ENCODE measurements at regions not wholly inside any gene's neighbourhood (a gene's known extent, or its start where the extent isn't known, plus 50 kb on each side); places are given as distances from the start of the nearest gene placed in this dataset.

DNA sequence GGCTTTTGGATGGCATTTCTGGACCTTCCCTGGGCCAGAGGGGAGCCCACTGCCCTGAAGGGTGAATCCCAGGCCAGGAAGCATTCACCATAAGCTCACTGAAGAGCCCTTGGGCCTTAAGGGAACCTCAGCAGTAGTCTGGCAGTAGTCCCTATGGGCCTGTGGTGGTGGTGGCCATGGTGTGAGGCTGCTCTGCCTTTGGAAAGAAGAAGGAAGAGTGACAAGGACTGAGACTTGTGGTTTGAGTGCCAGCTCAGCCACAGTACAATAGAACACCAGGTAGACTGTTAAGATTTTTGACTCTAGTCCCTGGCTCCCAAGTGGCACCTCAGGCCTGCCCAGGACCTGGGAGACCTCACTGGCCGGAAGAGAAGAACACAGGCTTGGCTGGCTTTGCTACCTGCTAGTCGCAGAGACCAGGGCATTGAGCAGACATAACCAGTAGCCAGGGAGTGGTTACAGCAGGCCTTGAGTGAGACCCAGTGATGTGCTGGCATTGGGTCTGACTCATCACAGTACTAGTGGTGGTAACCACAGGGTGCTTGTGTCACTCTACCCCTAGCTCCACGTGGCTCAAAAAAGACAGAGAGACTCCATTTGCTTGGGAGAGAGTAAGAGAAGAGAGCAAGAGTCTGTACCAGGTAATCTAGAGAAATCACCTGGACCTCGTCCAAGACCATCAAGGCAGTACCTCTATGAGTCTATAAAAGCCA, 259.8 kb upstream of the BLID start:
- no peak for DNase-seq (ENCODE audit: low read depth)
- no peak overlapping the region for H3K4me3 ChIP-seq (ENCODE audit: low read depth, low read length)
- TF ChIP-seq, protein P1, sequence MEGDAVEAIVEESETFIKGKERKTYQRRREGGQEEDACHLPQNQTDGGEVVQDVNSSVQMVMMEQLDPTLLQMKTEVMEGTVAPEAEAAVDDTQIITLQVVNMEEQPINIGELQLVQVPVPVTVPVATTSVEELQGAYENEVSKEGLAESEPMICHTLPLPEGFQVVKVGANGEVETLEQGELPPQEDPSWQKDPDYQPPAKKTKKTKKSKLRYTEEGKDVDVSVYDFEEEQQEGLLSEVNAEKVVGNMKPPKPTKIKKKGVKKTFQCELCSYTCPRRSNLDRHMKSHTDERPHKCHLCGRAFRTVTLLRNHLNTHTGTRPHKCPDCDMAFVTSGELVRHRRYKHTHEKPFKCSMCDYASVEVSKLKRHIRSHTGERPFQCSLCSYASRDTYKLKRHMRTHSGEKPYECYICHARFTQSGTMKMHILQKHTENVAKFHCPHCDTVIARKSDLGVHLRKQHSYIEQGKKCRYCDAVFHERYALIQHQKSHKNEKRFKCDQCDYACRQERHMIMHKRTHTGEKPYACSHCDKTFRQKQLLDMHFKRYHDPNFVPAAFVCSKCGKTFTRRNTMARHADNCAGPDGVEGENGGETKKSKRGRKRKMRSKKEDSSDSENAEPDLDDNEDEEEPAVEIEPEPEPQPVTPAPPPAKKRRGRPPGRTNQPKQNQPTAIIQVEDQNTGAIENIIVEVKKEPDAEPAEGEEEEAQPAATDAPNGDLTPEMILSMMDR (IDR thresholded peaks at IDR 0.05; ENCODE audit: control insufficient read depth, extremely low read depth, insufficient read depth), result no peak

DNA sequence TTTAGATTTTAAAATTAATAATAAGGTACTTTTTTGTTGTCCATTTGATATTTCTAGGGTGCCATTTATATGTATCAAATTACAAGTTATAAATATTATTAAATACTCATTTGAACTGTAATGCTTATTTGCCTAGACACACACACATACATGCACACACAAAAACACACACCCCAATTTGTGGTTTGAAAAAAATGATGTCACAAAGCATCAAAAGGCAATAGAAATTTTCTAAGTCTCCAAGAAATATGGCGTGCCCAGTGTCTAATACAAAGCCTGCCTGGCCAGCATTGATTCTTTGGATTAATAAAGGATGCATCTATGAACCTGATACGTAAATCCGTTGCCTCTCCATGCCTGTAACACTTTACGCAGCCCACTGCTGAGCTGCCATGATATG, 252.8 kb upstream of the BLID start:
- DNase-seq (ENCODE audit: low read depth), result no peak
- H3K4me3 ChIP-seq (ENCODE audit: low read depth, low read length), result no peak overlapping the region
- TF ChIP-seq, protein P1 (IDR thresholded peaks at IDR 0.05; ENCODE audit: control insufficient read depth, extremely low read depth, insufficient read depth), result no peak

DNA sequence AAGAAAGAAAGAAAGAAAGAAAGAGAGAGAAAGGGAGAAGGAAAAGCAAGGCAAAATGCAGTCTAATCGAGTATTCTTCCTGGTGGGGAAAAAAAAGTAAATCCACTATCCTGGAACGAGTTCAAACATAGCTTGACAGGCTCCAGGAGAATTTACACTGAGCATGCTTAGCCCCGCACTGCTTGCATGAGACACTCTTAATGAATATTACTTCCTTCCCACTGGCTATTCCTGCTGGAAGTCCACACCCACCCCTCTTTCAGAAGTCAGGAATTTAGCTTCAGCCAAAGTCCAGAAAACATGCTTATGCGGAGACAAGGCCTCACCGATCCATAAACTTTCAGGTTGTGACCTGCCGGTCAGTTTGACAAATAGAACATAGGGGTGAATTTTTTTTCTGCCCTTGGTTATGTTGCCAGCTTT, 251.8 kb upstream of the BLID start:
- TF ChIP-seq, protein P1 (IDR thresholded peaks at IDR 0.05; ENCODE audit: control insufficient read depth, extremely low read depth, insufficient read depth), result no peak
- no peak for DNase-seq (ENCODE audit: low read depth)

DNA sequence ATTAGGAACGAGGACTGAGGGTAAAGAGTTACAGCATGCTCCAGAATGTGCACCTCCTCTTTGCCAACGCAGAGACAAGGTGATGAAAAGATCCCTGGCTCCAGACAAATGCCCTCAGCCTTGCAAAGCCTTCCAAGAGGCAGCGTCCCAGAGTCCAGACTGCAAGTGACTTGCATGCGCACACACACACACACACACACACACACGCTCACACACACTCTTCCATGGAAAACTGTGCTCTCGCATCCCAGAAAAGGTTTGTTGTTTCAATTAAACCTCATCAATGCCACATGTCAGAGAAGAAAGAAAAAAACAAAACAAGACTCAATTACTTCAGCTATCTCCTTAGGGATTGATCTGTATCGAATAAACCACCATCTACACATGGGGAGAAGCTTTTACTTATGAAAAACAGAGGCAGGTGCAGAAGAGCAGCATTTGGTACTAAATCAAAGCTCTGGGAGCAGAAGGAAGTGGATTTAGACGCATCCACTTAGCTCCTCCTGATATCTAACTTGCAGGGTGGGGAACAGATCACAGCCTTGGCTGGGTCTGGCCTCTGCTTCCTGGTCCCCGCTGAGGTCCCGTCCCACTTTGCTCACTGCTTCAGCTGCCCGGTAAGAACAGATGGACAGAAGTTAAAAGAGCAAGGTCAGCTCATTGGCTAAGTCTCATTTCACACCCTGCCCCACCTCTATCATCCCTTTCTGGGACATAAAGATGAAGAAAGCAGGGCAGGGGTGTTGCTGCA, 249.8 kb upstream of the BLID start:
- no peak for DNase-seq (ENCODE audit: low read depth)
- TF ChIP-seq, protein P1 (IDR thresholded peaks at IDR 0.05; ENCODE audit: control insufficient read depth, extremely low read depth, insufficient read depth), result no peak

More for the DNA sequence above, 251.8 kb upstream of the BLID start:
- H3K4me3 ChIP-seq (ENCODE audit: low read depth, low read length), result no peak overlapping the region

DNA sequence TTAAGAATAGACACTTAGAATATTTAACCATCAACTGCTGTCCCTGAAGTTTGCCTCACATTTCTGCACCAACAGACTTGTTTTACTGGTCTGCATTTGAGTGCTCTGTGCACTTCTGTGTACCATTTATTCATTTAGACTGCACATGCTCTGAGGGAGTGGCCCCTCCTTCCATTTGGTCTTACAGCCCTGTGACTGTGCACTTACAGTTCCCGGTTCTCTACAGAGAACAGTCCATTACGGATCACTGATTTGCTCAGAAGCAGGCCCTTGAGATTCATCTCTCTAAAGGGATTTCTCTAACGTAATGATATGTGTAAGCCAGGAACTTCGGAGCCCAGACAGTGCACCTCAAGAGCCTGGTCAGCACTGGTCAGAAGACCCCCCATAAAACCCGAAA, 247.3 kb upstream of the BLID start:
- no peak for DNase-seq (ENCODE audit: low read depth)
- TF ChIP-seq, protein P1 (IDR thresholded peaks at IDR 0.05; ENCODE audit: control insufficient read depth, extremely low read depth, insufficient read depth), result no peak

More for the DNA sequence above, 249.8 kb upstream of the BLID start:
- H3K4me3 ChIP-seq (ENCODE audit: low read depth, low read length), result no peak overlapping the region

GRCh38 chr11:122362381-122362780, 246.4 kb upstream of the BLID start:
- DNase-seq (ENCODE audit: low read depth), result no peak
- TF ChIP-seq, protein P1 (IDR thresholded peaks at IDR 0.05; ENCODE audit: control insufficient read depth, extremely low read depth, insufficient read depth), result no peak
- no peak overlapping the region for H3K4me3 ChIP-seq (ENCODE audit: low read depth, low read length)

More for the DNA sequence above, 247.3 kb upstream of the BLID start:
- no peak overlapping the region for H3K4me3 ChIP-seq (ENCODE audit: low read depth, low read length)
